ENCODE measurements at regions not wholly inside any gene's neighbourhood (a gene's known extent, or its start where the extent isn't known, plus 50 kb on each side); places are given as distances from the start of the nearest gene placed in this dataset.

GRCh38 chrX:126237524-126237923, 71.4 kb upstream of the DCAF12L2 start:
- TF ChIP-seq NANOG (IDR thresholded peaks at IDR 0.05; ENCODE audit: borderline replicate concordance) (no peak), ETS1 (IDR thresholded peaks at IDR 0.05) (no peak)
- no peak overlapping the region for H3K4me3 Mint-ChIP-seq
- 0 out of 3 replicates have a peak, but pooled peaks cover 4% of the 10 kb centered on the region for H3K9me3 Mint-ChIP-seq
- H3K27me3 Mint-ChIP-seq (ENCODE audit: insufficient read depth, low read depth, poor library complexity): peaks cover 3% of the 10 kb centered on the region
- H3F3A ChIP-seq (replicated peaks; ENCODE audit: low read depth): no peaks in the 10 kb centered on the region
- H3K4me1 ChIP-seq (ENCODE audit: insufficient read depth): no peaks in the 10 kb centered on the region
- no peaks in the 10 kb centered on the region for H3K36me3 ChIP-seq (ENCODE audit: insufficient read depth)
- no peaks in the 10 kb centered on the region for H3K79me2 ChIP-seq (replicated peaks; ENCODE audit: insufficient read depth)
- no peak overlapping the region for H3K4me3 ChIP-seq
- DNase-seq (ENCODE audit: low spot score): no peak
- no peaks in the 10 kb centered on the region for H3K9me2 ChIP-seq (ENCODE audit: insufficient read depth)
- H3K27ac ChIP-seq (ENCODE audit: low read depth): no peak overlapping the region
- no peaks in the 10 kb centered on the region for H3K27me3 ChIP-seq (ENCODE audit: insufficient read depth)
- no peak for ATAC-seq
- H2AFZ ChIP-seq: no peak overlapping the region
- H4K20me1 ChIP-seq (replicated peaks; ENCODE audit: insufficient read depth): no peaks in the 10 kb centered on the region
- no peaks in the 10 kb centered on the region for H3K36me3 Mint-ChIP-seq (ENCODE audit: low read depth)
- no peaks in the 10 kb centered on the region for H3K4me1 Mint-ChIP-seq
- no peak overlapping the region for H3K4me2 ChIP-seq
- no peak overlapping the region for H3K27ac Mint-ChIP-seq
